ENCODE measurements at regions not wholly inside any gene's neighbourhood (a gene's known extent, or its start where the extent isn't known, plus 50 kb on each side); places are given as distances from the start of the nearest gene placed in this dataset.

DNA sequence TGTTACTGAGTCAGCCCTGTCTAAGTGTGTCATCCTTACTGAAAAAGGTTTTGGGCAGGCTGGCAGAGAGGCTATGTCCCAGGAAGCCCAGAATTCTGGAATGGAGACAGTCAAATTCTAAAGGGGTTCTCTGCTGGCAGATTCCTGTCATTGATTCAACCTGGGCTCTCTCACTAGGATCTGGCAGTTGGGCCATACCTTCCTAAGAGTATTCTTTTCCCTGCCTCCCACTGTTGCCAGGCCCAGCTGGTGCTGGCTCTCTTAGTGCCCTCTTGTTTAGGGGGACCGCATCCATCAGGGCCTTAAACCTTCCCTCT is 85.0 kb upstream of the EGLN3 start:
- no peak for TF ChIP-seq POLR2AphosphoS5 (IDR thresholded peaks at IDR 0.05; ENCODE audit: insufficient read depth, low read depth, low read length)
- TF ChIP-seq POLR2A (IDR thresholded peaks at IDR 0.05; ENCODE audit: low read depth, low read length): no peak
- TF ChIP-seq CTCF (IDR thresholded peaks at IDR 0.05; ENCODE audit: extremely low read depth in 1 of 2, insufficient read depth in 1 of 2, low read depth in 1 of 2, low read length in 2 of 2): no peak
- no peak for TF ChIP-seq MAX (IDR thresholded peaks at IDR 0.05; ENCODE audit: insufficient read depth, insufficient read length)
- no peak for TF ChIP-seq EZH2 (IDR thresholded peaks at IDR 0.05; ENCODE audit: borderline replicate concordance, low read depth, low read length, severe bottlenecking)
- no peak for TF ChIP-seq JUN (IDR thresholded peaks at IDR 0.05; ENCODE audit: borderline replicate concordance, insufficient read depth, insufficient read length, low read depth)
- no peak for TF ChIP-seq MYC (IDR thresholded peaks at IDR 0.05; ENCODE audit: low read depth, low read length)
- TF ChIP-seq FOS (IDR thresholded peaks at IDR 0.05; ENCODE audit: borderline replicate concordance, insufficient read depth, low read length): no peak
- TF ChIP-seq GATA2 (IDR thresholded peaks at IDR 0.05; ENCODE audit: insufficient read depth, insufficient read length, low read depth, low read length): no peak

Data from endothelial cell of umbilical vein (primary cell).